NCI-H2029 treated with DMSO at 0.1 percent for 48 hours (cell line): ENCODE measurements at regions not wholly inside any gene's neighbourhood (a gene's known extent, or its start where the extent isn't known, plus 50 kb on each side); places are given as distances from the start of the nearest gene placed in this dataset.
"Not testable (repeated sequence)": the region's sequence is repeated elsewhere in the genome, so short reads cannot be mapped to it uniquely, and the experiment has no call there.

ENCODE experiments used
- DNase-seq: peaks from one replicate; lab custom pipeline; 2025; lab: John Stamatoyannopoulos, UW

- DNase-seq, result no peak
Observed at GRCh38 chr2:4047961-4048891, 344.9 kb downstream of the DCDC2C start.

- DNase-seq, result no peak
Observed at GRCh38 chr2:4049463-4049862, 346.1 kb downstream of the DCDC2C start.

GRCh38 chr2:4053769-4054493 is 350.6 kb downstream of the DCDC2C start:
- DNase-seq, result no peak

- no peak for DNase-seq
Observed at GRCh38 chr2:4066217-4066616, 362.8 kb downstream of the DCDC2C start.

GRCh38 chr2:4073026-4073569 is 369.7 kb downstream of the DCDC2C start:
- DNase-seq, result no peak

- DNase-seq, result peak; percentile 48
Observed at GRCh38 chr2:4077017-4077416, 373.6 kb downstream of the DCDC2C start.

GRCh38 chr2:4085186-4085585 is 381.8 kb downstream of the DCDC2C start:
- DNase-seq, result no peak

GRCh38 chr2:4090668-4091630 is 387.6 kb downstream of the DCDC2C start:
- DNase-seq, result no peak

- DNase-seq, result no peak
Observed at GRCh38 chr2:4091869-4092268, 388.5 kb downstream of the DCDC2C start.

GRCh38 chr2:4094743-4095142 is 391.4 kb downstream of the DCDC2C start:
- no peak for DNase-seq

- no peak for DNase-seq
Observed at GRCh38 chr2:4096978-4097766, 393.8 kb downstream of the DCDC2C start.

GRCh38 chr2:4098137-4098536 is 394.8 kb downstream of the DCDC2C start:
- DNase-seq, result no peak

- no peak for DNase-seq
Observed at GRCh38 chr2:4101936-4102335, 398.6 kb downstream of the DCDC2C start.

- no peak for DNase-seq
Observed at GRCh38 chr2:4107179-4107578, 403.8 kb downstream of the DCDC2C start.

GRCh38 chr2:4110273-4110672 is 406.9 kb downstream of the DCDC2C start:
- DNase-seq, result no peak

- not testable (repeated sequence) for DNase-seq
Observed at GRCh38 chr2:4115435-4115834, 412.1 kb downstream of the DCDC2C start.

- DNase-seq, result no peak
Observed at GRCh38 chr2:4122726-4123125, 419.4 kb downstream of the DCDC2C start.

GRCh38 chr2:4130651-4131050 is 427.3 kb downstream of the DCDC2C start:
- DNase-seq, result no peak

GRCh38 chr2:4134551-4135550 is 431.5 kb downstream of the DCDC2C start:
- no peak for DNase-seq

- no peak for DNase-seq
Observed at GRCh38 chr2:4135765-4136164, 432.4 kb downstream of the DCDC2C start.
